NK-92 treated with Interleukin-12 subunit alpha and Interleukin-12 subunit beta, amount 100 ng/mL, for 24 hours (cell line): ENCODE measurements at regions not wholly inside any gene's neighbourhood (a gene's known extent, or its start where the extent isn't known, plus 50 kb on each side); places are given as distances from the start of the nearest gene placed in this dataset.

Experiments
- DNase-seq: peaks from one replicate; lab custom pipeline; 2025; lab: John Stamatoyannopoulos, UW

DNA sequence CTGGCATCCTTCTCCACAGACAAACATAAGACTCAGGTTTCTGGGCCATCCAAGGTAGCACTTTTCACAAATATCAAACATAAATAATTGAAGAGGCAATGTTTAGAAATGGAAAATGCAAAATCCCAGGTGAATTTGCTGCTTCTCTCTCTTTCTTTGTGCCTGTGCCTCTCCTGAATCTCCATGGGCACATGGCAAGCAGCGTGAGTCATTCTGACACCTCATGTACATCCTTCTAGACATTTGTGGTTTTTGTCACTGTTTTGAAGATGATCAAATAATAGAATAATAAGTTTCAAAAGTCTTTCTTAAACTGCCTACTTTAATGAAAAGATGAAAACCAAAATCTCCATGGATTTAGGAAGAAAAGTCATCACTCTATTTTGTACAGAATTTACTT, 60.3 kb upstream of the RAB11FIP2 start:
- no peak for DNase-seq

DNA sequence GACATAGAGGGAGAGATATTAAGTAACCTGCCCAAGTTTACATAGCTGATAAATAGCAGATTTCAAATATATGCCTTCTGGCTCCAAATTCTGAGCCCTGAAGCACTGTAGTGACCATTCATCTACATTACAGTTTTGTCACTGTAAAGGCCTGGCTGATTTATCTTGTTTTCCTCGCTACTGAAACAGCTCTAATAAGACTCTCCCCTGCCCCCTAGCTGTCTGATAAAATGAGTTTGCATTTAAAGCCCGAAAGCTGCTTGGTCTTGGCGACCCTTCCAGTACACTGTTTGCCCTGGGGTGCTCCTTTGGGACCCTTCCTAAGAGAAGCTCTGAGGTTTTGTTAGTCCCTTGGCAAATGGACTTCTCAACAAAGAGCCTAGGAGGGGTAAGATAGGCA, 59.7 kb upstream of the RAB11FIP2 start:
- DNase-seq, result no peak

DNA sequence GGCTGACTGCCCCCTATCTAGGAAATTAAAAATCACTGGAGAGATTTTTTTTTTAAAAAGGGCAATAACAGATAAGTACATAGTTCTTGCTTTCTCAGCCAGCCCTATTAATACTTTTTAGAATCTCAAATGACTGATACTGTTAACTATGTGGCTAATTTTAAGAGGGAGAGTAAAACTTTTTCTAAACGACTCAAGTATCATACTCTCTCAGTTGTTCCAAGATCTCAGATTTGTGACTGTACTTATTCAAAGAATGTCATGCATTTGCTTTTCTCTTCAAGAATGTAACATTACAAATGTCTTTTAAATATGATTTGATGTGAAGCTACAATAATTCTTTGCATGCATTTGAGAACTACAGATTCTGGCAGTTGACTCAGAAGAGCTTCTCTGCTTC, 55.4 kb upstream of the RAB11FIP2 start:
- DNase-seq, result no peak

DNA sequence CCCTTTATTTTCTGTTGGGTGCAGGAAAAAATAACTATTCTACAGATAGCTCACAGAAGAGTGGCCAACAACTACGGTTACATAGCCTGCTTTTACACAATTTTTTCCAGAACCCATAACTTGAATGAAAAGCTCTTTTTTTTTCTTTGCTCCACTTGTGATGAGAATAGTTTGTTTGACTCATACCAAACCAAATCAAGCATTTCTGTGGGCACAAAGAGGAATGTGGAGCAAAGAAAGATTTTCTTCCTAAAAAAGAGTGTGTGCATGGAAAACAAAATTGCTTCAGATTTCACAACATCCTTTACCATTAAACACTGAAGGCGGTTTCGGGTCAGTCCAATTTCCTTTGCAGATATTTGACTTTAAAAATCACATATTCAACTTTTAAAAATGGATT, 54.8 kb upstream of the RAB11FIP2 start:
- no peak for DNase-seq
